ENCODE measurements at regions not wholly inside any gene's neighbourhood (a gene's known extent, or its start where the extent isn't known, plus 50 kb on each side); places are given as distances from the start of the nearest gene placed in this dataset.

- ATAC-seq (no peak), DNase-seq (no peak)
- no peaks in the 10 kb centered on the region for H3K36me3 ChIP-seq
- no peaks in the 10 kb centered on the region for H3K27me3 ChIP-seq (ENCODE audit: low read depth)
- TF ChIP-seq CTCF (IDR thresholded peaks at IDR 0.05): no peak
- intact Hi-C loops (cut with DNase I): no loop called here
- H3K4me3 ChIP-seq: no peak overlapping the region
- H3K27ac ChIP-seq: no peak overlapping the region
- no peaks in the 10 kb centered on the region for H3K9me3 ChIP-seq
- H3K4me1 ChIP-seq: no peaks in the 10 kb centered on the region
These were observed 122.4 kb downstream of the MED10 start for GRCh38 chr5:6255956-6256355.

- no peak overlapping the region for H3K4me3 ChIP-seq
- ATAC-seq (no peak), DNase-seq (no peak)
- H3K4me1 ChIP-seq: no peaks in the 10 kb centered on the region
- TF ChIP-seq CTCF (IDR thresholded peaks at IDR 0.05): no peak
- H3K9me3 ChIP-seq: no peaks in the 10 kb centered on the region
- intact Hi-C loops (cut with DNase I): no loop called here
- H3K27me3 ChIP-seq (ENCODE audit: low read depth): no peaks in the 10 kb centered on the region
- no peaks in the 10 kb centered on the region for H3K36me3 ChIP-seq
- H3K27ac ChIP-seq: no peak overlapping the region
These were observed 124.5 kb downstream of the MED10 start for GRCh38 chr5:6253846-6254245.

- ATAC-seq: no peak
- no peaks in the 10 kb centered on the region for H3K4me1 ChIP-seq
- H3K4me3 ChIP-seq: no peak overlapping the region
- no peak for DNase-seq
- H3K36me3 ChIP-seq: no peaks in the 10 kb centered on the region
- TF ChIP-seq CTCF (IDR thresholded peaks at IDR 0.05): no peak
- no peaks in the 10 kb centered on the region for H3K27me3 ChIP-seq (ENCODE audit: low read depth)
- H3K9me3 ChIP-seq: no peaks in the 10 kb centered on the region
- intact Hi-C loops (cut with DNase I): no loop called here
- no peak overlapping the region for H3K27ac ChIP-seq
These were observed 125.1 kb downstream of the MED10 start for GRCh38 chr5:6253281-6253680.

- no peaks in the 10 kb centered on the region for H3K27me3 ChIP-seq (ENCODE audit: low read depth)
- no peaks in the 10 kb centered on the region for H3K36me3 ChIP-seq
- ATAC-seq (no peak), DNase-seq (no peak)
- intact Hi-C loops (cut with DNase I): no loop called here
- no peak overlapping the region for H3K27ac ChIP-seq
- no peak for TF ChIP-seq CTCF (IDR thresholded peaks at IDR 0.05)
- H3K4me1 ChIP-seq: no peaks in the 10 kb centered on the region
- H3K4me3 ChIP-seq: no peak overlapping the region
- H3K9me3 ChIP-seq: no peaks in the 10 kb centered on the region
These were observed 125.8 kb downstream of the MED10 start for GRCh38 chr5:6252581-6252980.

GRCh38 chr5:6251565-6252102 is 126.7 kb downstream of the MED10 start:
- Histone ChIP-seq H3K36me3 (no peaks in the 10 kb centered on the region), H3K4me3 (no peak overlapping the region), H3K9me3 (no peaks in the 10 kb centered on the region), H3K4me1 (no peaks in the 10 kb centered on the region), H3K27me3 (ENCODE audit: low read depth) (no peaks in the 10 kb centered on the region), H3K27ac (no peak overlapping the region)
- DNase-seq: no peak
- intact Hi-C loops (cut with DNase I): no loop called here
- no peak for TF ChIP-seq CTCF (IDR thresholded peaks at IDR 0.05)
- no peak for ATAC-seq

GRCh38 chr5:6250121-6250520 is 128.2 kb downstream of the MED10 start:
- no peaks in the 10 kb centered on the region for H3K4me1 ChIP-seq
- no peak overlapping the region for H3K4me3 ChIP-seq
- H3K27me3 ChIP-seq (ENCODE audit: low read depth): no peaks in the 10 kb centered on the region
- DNase-seq (no peak), ATAC-seq (no peak)
- H3K27ac ChIP-seq: no peak overlapping the region
- no peak for TF ChIP-seq CTCF (IDR thresholded peaks at IDR 0.05)
- H3K36me3 ChIP-seq: no peaks in the 10 kb centered on the region
- intact Hi-C loops (cut with DNase I): no loop called here
- H3K9me3 ChIP-seq: no peaks in the 10 kb centered on the region

All from lower lobe of right lung (tissue), 2 donors.